ENCODE measurements at regions not wholly inside any gene's neighbourhood (a gene's known extent, or its start where the extent isn't known, plus 50 kb on each side); places are given as distances from the start of the nearest gene placed in this dataset.

DNA sequence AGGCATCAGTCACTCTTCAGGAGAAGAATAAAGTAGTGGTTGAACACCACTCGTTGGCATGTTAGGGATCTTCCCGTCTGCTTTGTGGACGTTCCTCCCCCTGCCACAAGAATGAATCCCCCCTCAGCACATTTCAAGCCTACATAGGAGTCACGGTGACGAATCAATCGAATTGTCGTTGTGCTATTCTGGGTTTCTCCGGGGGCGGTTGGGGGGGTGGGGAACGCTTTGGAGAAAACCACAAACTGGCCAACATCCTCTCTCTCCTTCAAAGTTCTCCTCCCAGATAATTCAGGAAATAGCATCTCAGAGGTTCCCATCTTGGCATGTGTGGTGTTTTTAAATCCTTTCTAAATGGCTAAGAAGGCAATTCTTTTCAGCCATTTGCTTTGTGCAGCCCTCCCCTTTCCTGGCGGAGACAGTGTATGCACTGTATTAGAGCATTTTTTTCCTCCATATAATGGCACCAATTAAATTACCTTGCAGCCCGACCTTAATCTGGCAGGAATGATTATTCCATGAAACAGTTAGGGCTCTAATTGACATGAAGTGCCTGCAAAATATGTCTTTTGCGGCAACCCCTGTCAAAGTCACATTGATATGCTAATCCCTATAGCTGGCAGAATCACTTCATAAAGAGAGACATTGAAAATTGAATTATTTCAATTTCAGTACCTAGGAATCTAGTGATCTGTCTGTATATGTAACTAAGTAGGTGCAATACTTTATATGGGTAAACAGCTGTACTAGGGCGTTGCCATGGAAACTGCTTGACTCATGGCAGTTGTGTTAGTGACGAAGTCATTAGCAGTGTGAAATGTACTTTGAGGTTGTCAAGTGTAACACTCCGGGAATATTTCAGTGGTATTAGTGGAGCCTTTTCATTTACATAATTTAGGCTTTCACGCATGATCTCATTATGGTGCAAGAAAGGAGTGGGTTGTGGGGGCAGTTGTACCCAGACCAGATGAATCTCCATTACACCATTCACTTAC is 323.4 kb upstream of the SLC14A2 start:
- TF ChIP-seq TAF1 (IDR thresholded peaks at IDR 0.05; ENCODE audit: low read depth, low read length) (no peak), POLR2A (IDR thresholded peaks at IDR 0.05; ENCODE audit: low read depth, low read length) (no peak), SPI1 (IDR thresholded peaks at IDR 0.05; ENCODE audit: low read depth, low read length) (no peak), POLR2AphosphoS5 (IDR thresholded peaks at IDR 0.05; ENCODE audit: low read depth, low read length) (no peak), POU2F2 (IDR thresholded peaks at IDR 0.05; ENCODE audit: low read depth, low read length) (no peak)
